ENCODE measurements at regions not wholly inside any gene's neighbourhood (a gene's known extent, or its start where the extent isn't known, plus 50 kb on each side); places are given as distances from the start of the nearest gene placed in this dataset.

DNA sequence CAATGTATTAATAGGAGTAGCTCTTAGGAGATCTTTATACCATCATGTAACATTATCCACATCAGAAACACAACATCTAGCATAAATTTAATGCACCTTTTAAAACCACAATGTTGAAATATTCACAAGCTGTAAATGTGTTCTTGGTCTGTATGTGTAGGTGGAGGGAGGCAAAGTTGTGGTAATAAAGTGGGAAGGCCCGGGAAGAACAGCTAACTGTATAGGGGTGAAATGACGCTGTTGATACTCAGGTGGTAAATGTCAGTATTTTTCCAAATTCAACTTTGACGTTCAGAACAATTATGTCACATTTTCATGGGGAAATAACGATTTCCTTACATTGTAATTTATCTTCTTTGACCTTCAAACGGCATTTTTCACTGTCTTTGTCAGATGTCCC lies 146.0 kb upstream of the STMND1 start:
- intact Hi-C loops (cut with DNase I): no loop called here
- ATAC-seq (no peak), DNase-seq (no peak)
- Histone ChIP-seq H3K27ac (no peak overlapping the region), H3K36me3 (no peaks in the 10 kb centered on the region), H3K9me3 (no peaks in the 10 kb centered on the region), H3K4me1 (no peaks in the 10 kb centered on the region), H3K27me3 (no peaks in the 10 kb centered on the region), H3K4me3 (no peak overlapping the region)
- TF ChIP-seq, protein P1, sequence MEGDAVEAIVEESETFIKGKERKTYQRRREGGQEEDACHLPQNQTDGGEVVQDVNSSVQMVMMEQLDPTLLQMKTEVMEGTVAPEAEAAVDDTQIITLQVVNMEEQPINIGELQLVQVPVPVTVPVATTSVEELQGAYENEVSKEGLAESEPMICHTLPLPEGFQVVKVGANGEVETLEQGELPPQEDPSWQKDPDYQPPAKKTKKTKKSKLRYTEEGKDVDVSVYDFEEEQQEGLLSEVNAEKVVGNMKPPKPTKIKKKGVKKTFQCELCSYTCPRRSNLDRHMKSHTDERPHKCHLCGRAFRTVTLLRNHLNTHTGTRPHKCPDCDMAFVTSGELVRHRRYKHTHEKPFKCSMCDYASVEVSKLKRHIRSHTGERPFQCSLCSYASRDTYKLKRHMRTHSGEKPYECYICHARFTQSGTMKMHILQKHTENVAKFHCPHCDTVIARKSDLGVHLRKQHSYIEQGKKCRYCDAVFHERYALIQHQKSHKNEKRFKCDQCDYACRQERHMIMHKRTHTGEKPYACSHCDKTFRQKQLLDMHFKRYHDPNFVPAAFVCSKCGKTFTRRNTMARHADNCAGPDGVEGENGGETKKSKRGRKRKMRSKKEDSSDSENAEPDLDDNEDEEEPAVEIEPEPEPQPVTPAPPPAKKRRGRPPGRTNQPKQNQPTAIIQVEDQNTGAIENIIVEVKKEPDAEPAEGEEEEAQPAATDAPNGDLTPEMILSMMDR (IDR thresholded peaks at IDR 0.05): no peak

DNA sequence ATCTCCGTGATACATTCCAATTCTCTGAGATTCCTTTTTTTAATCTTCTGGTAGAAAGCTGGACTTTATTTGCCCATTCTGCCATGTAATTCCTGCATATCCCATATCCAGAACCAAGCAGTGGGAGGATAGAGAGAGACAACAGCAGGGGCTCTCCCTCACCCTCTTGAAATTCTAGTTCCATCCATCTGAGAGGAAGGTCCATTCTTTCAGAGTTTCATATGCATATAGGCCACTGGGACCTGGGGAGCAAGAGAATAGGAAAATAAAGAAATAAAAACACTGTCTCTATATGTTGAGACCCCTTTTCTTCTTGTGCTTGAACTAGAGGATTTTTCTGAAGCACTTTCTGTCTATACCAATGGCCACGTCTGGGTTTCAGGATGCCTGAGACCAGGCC lies 147.9 kb upstream of the STMND1 start:
- TF ChIP-seq, protein P1 (IDR thresholded peaks at IDR 0.05): no peak
- no peaks in the 10 kb centered on the region for H3K36me3 ChIP-seq
- DNase-seq: no peak
- no peaks in the 10 kb centered on the region for H3K4me1 ChIP-seq
- H3K4me3 ChIP-seq: no peak overlapping the region
- no peak overlapping the region for H3K27ac ChIP-seq
- H3K27me3 ChIP-seq: no peaks in the 10 kb centered on the region
- intact Hi-C loops (cut with DNase I): no loop called here
- no peaks in the 10 kb centered on the region for H3K9me3 ChIP-seq
- no peak for ATAC-seq

DNA sequence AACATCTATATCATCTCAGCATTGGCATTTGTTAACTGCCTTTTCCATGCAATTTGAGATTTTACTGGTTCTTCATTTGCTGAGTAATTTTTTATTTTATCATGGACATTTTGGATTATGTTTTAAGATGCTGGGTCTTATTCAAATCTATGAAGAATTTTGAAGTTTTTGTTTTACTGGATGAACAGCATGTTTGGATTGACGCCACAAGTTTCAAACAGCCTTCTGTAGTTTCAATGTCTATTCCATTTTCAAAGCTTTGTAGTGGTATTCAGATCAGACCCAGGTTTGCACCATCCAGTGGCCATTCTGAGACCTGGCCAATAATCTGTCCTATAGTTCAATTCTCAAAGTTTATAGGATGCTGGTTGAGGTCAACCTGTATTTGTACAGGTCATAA lies 148.4 kb upstream of the STMND1 start:
- H3K4me1 ChIP-seq: no peaks in the 10 kb centered on the region
- DNase-seq (no peak), ATAC-seq (no peak)
- intact Hi-C loops (cut with DNase I): no loop called here
- H3K27me3 ChIP-seq: no peaks in the 10 kb centered on the region
- H3K9me3 ChIP-seq: no peaks in the 10 kb centered on the region
- no peaks in the 10 kb centered on the region for H3K36me3 ChIP-seq
- no peak overlapping the region for H3K27ac ChIP-seq
- H3K4me3 ChIP-seq: no peak overlapping the region
- TF ChIP-seq, protein P1 (IDR thresholded peaks at IDR 0.05): no peak

DNA sequence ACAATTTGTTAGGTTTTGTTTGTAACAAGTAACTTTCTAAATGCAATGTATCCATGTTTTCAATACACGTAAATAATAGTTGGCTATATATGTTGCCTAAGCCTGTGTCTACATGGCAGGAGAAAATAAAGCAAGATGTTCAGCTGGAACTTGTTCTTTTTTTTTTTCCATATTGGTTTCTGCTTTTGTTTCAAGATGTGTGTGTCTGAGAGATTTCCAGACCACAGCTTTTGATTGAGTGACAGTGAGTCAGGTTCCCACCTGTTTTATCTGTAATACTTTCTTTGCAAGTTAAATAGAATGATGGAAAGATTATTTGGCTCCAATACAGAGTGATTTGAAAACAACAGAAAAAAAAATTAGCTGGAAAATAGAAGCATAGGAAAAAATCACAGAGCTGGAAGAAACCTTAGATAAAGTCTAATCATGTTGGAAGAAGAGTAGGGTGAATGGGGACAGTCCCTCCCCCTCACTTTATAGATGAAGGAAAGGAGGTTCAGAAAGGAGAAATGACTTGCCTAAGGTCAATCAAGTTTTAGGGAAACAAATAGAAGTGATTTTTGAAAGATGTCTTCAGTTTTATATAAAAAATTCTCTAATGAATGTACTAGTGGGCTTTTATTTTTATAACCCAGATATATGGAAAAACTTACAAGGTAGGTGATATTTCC lies 150.9 kb upstream of the STMND1 start:
- H3K4me1 ChIP-seq: no peaks in the 10 kb centered on the region
- intact Hi-C loops (cut with DNase I): no loop called here
- TF ChIP-seq, protein P1 (IDR thresholded peaks at IDR 0.05): no peak
- H3K36me3 ChIP-seq: no peaks in the 10 kb centered on the region
- DNase-seq (no peak), ATAC-seq (no peak)
- no peaks in the 10 kb centered on the region for H3K9me3 ChIP-seq
- no peak overlapping the region for H3K4me3 ChIP-seq
- H3K27ac ChIP-seq: no peak overlapping the region
- H3K27me3 ChIP-seq: no peaks in the 10 kb centered on the region

DNA sequence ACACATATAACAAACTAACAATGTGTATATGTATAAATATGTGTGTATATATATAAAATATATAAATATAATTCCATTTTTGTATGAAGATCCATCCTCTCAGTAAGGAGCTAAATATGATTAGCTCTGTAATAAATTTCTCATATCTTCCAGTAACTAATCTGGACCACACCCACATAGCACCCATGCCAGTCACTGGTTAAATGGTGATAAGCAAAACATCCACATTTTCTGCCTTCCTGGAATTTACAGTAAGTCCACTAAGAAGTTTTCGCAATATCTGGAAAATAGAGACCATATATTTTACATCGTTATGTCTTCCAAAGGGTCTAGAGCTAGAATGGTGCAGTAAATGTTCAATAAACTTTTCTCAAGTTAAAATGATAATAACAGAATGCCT lies 151.5 kb upstream of the STMND1 start:
- Histone ChIP-seq H3K27ac (no peak overlapping the region), H3K4me3 (no peak overlapping the region), H3K36me3 (no peaks in the 10 kb centered on the region), H3K27me3 (no peaks in the 10 kb centered on the region), H3K4me1 (no peaks in the 10 kb centered on the region), H3K9me3 (no peaks in the 10 kb centered on the region)
- no peak for DNase-seq
- TF ChIP-seq, protein P1 (IDR thresholded peaks at IDR 0.05): no peak
- ATAC-seq: no peak
- intact Hi-C loops (cut with DNase I): no loop called here
